Loucy (cell line): ENCODE measurements at regions not wholly inside any gene's neighbourhood (a gene's known extent, or its start where the extent isn't known, plus 50 kb on each side); places are given as distances from the start of the nearest gene placed in this dataset.

ENCODE experiments used
- H2AFZ ChIP-seq: fragments of 200-600 bp; sonication (generic); 2 replicates; pipeline ENCODE4 v1.6.0; 2016; ENCODE audit warnings: antibody characterized with exemption, mild to moderate bottlenecking, low read length, moderate library complexity
- H3F3A ChIP-seq: fragments of 200-600 bp; 2 replicates; pipeline ENCODE4 v1.6.0; 2016; ENCODE audit warnings: antibody characterized with exemption, low read depth, mild to moderate bottlenecking
- H3K27me3 ChIP-seq: fragments of 200-600 bp; sonication (generic); 2 replicates; pipeline ENCODE4 v1.6.1; 2014; ENCODE audit warnings: low read length, mild to moderate bottlenecking; ENCODE audit not compliant: insufficient read depth, poor library complexity, severe bottlenecking
- H3K36me3 ChIP-seq: fragments of 200-600 bp; sonication (generic); 2 replicates; pipeline ENCODE4 v1.6.1; 2016; ENCODE audit warnings: low read length; ENCODE audit not compliant: insufficient read depth
- H3K4me1 ChIP-seq: fragments of 200-600 bp; sonication (generic); 2 replicates; pipeline ENCODE4 v1.5.1; 2014; ENCODE audit warnings: low read length, mild to moderate bottlenecking; ENCODE audit not compliant: insufficient read depth, poor library complexity, severe bottlenecking
- H3K4me2 ChIP-seq: fragments of 200-600 bp; sonication (generic); 2 replicates; pipeline ENCODE4 v1.6.0; 2014; ENCODE audit warnings: antibody characterized with exemption, low read length, low read depth, mild to moderate bottlenecking; ENCODE audit not compliant: poor library complexity, severe bottlenecking
- H3K4me3 ChIP-seq: fragments of 200-600 bp; sonication (generic); 2 replicates; pipeline ENCODE4 v1.5.1; 2014; ENCODE audit warnings: low read length, mild to moderate bottlenecking, mixed read lengths; ENCODE audit not compliant: poor library complexity, severe bottlenecking
- H3K79me2 ChIP-seq: fragments of 200-600 bp; sonication (generic); 2 replicates; pipeline ENCODE4 v1.6.1; 2014; ENCODE audit warnings: low read length; ENCODE audit not compliant: insufficient read depth
- H3K9ac ChIP-seq: fragments of 200-600 bp; sonication (generic); 2 replicates; pipeline ENCODE4 v1.6.0; 2014; ENCODE audit warnings: mild to moderate bottlenecking, low read depth, low read length, moderate library complexity; ENCODE audit not compliant: poor library complexity, severe bottlenecking
- H3K9me2 ChIP-seq: fragments of 200-600 bp; sonication (generic); replicated peaks from 2 replicates; pipeline ENCODE4 v1.6.1; 2016; ENCODE audit warnings: low read depth, low read length, mixed read lengths
- H3K9me3 ChIP-seq: fragments of 200-600 bp; sonication (generic); 2 replicates; pipeline ENCODE4 v1.6.1; 2014; ENCODE audit warnings: mild to moderate bottlenecking, antibody characterized with exemption, low read length, low read depth; ENCODE audit not compliant: insufficient read depth
- H4K20me1 ChIP-seq: fragments of 200-600 bp; sonication (generic); 2 replicates; pipeline ENCODE4 v1.6.0; 2014; ENCODE audit warnings: antibody characterized with exemption, low read length, mild to moderate bottlenecking; ENCODE audit not compliant: insufficient read depth, poor library complexity, severe bottlenecking
- EZH2phosphoT487 ChIP-seq: fragments of 200-600 bp; IDR thresholded peaks from 2 replicates; pipeline ENCODE4 v1.6.1; 2018; ENCODE audit warnings: antibody characterized with exemption, mild to moderate bottlenecking, moderate library complexity, borderline replicate concordance
- TF ChIP-seq, protein P1 (sequence below): fragments of 200-600 bp; sonication (generic); conservative IDR thresholded peaks from 2 replicates; pipeline ENCODE4 v1.5.1; 2014; ENCODE audit warnings: mild to moderate bottlenecking, antibody characterized with exemption, low read length

DNA sequence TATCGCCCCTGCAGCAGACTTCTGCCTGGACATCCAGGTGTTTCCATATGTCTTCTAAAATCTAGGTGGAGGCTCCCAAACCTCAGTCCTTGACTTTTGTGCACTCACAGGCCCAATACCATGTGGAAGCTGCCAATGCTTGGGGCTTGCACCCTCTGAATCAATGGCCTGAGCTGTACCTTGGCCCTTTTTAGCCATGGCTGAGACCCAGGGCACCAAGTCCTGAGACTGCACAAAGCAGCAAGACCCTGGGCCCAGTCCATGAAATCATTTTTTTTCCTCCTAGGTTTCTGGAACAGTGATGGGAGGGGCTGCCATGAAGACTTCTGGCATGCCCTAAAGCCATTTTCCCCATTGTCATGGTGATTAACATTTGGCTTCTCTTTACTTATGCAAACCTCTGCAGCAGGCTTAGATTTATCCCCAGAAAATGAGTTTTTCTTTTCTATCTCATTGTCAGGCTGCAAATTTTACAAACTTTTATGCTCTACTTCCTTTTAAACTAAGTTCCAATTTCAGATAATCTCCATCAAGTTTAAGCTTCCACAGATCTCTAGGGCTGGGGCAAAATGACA, 1445.8 kb upstream of the FLRT2 start:
- no peaks in the 10 kb centered on the region; the same call in 1 of the 2 replicates for H3K9me3 ChIP-seq
- H3K9me2 ChIP-seq, result no peaks in the 10 kb centered on the region
- no peak overlapping the region for H3K9ac ChIP-seq
- no peaks in the 10 kb centered on the region for H4K20me1 ChIP-seq
- H3K79me2 ChIP-seq, result no peaks in the 10 kb centered on the region
- H3K4me2 ChIP-seq, result no peak overlapping the region
- H3K27me3 ChIP-seq, result no peaks in the 10 kb centered on the region
- no peak overlapping the region for H3K4me3 ChIP-seq
- H3F3A ChIP-seq, result no peaks in the 10 kb centered on the region
- no peaks in the 10 kb centered on the region for H3K4me1 ChIP-seq
- no peak overlapping the region for H2AFZ ChIP-seq
- H3K36me3 ChIP-seq, result no peaks in the 10 kb centered on the region
- no peak for TF ChIP-seq EZH2phosphoT487
- TF ChIP-seq, protein P1, sequence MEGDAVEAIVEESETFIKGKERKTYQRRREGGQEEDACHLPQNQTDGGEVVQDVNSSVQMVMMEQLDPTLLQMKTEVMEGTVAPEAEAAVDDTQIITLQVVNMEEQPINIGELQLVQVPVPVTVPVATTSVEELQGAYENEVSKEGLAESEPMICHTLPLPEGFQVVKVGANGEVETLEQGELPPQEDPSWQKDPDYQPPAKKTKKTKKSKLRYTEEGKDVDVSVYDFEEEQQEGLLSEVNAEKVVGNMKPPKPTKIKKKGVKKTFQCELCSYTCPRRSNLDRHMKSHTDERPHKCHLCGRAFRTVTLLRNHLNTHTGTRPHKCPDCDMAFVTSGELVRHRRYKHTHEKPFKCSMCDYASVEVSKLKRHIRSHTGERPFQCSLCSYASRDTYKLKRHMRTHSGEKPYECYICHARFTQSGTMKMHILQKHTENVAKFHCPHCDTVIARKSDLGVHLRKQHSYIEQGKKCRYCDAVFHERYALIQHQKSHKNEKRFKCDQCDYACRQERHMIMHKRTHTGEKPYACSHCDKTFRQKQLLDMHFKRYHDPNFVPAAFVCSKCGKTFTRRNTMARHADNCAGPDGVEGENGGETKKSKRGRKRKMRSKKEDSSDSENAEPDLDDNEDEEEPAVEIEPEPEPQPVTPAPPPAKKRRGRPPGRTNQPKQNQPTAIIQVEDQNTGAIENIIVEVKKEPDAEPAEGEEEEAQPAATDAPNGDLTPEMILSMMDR, result no peak

DNA sequence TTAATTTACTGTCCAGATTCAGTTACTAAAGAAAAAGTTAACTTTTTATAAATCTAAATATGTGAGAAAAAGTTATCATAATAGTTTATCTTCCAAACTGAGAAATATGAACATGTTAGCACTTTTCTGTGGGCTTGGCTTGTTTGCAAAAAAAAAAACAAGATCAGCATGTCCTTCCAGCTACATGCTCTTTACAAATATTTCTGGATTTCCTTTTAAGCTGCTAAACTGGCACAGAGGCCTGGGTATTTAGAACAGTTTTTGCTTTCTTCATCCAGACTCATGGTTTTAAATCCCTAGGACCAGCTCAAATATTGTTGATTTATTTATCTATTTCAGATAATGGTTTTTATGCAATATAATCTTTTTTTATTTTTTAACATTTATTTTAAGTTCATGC, 1444.5 kb upstream of the FLRT2 start:
- no peaks in the 10 kb centered on the region for H3K9me2 ChIP-seq
- no peaks in the 10 kb centered on the region for H3K79me2 ChIP-seq
- H2AFZ ChIP-seq, result no peak overlapping the region
- H3K36me3 ChIP-seq, result no peaks in the 10 kb centered on the region
- TF ChIP-seq, protein P1, result no peak
- TF ChIP-seq EZH2phosphoT487, result no peak
- H3K9ac ChIP-seq, result no peak overlapping the region
- no peaks in the 10 kb centered on the region for H3F3A ChIP-seq
- H3K4me2 ChIP-seq, result no peak overlapping the region
- no peaks in the 10 kb centered on the region for H3K27me3 ChIP-seq
- no peaks in the 10 kb centered on the region; the same call in 1 of the 2 replicates for H3K9me3 ChIP-seq
- no peaks in the 10 kb centered on the region for H4K20me1 ChIP-seq
- H3K4me1 ChIP-seq, result no peaks in the 10 kb centered on the region
- H3K4me3 ChIP-seq, result no peak overlapping the region

DNA sequence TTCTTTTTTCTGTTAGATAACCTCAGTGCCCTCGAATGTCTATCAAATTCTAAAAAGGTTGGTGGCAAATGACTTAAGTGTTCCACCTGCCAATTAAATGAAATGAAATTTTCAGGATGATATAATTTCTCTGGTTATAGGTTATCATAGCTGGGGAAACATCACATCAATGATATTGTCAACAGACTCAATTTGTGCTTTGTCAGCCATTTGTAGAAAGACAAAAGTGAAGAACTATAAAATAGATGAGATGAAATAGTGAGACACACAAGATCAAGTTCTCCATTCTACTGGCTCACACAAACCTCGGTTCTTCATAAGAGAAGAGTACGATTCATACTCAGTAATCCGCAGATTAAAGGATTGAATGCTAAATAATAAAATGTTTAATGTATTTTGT, 1443.2 kb upstream of the FLRT2 start:
- H3K9me2 ChIP-seq, result no peaks in the 10 kb centered on the region
- TF ChIP-seq, protein P1, result no peak
- no peak for TF ChIP-seq EZH2phosphoT487
- no peaks in the 10 kb centered on the region for H3K79me2 ChIP-seq
- H4K20me1 ChIP-seq, result no peaks in the 10 kb centered on the region
- no peaks in the 10 kb centered on the region for H3K27me3 ChIP-seq
- H3K4me3 ChIP-seq, result no peak overlapping the region
- H3K9ac ChIP-seq, result no peak overlapping the region
- H2AFZ ChIP-seq, result no peak overlapping the region
- no peaks in the 10 kb centered on the region for H3K4me1 ChIP-seq
- no peaks in the 10 kb centered on the region for H3K36me3 ChIP-seq
- H3F3A ChIP-seq, result no peaks in the 10 kb centered on the region
- no peak overlapping the region for H3K4me2 ChIP-seq
- H3K9me3 ChIP-seq, result no peaks in the 10 kb centered on the region; the same call in 1 of the 2 replicates
